ENCODE measurements at regions not wholly inside any gene's neighbourhood (a gene's known extent, or its start where the extent isn't known, plus 50 kb on each side); places are given as distances from the start of the nearest gene placed in this dataset.

DNA sequence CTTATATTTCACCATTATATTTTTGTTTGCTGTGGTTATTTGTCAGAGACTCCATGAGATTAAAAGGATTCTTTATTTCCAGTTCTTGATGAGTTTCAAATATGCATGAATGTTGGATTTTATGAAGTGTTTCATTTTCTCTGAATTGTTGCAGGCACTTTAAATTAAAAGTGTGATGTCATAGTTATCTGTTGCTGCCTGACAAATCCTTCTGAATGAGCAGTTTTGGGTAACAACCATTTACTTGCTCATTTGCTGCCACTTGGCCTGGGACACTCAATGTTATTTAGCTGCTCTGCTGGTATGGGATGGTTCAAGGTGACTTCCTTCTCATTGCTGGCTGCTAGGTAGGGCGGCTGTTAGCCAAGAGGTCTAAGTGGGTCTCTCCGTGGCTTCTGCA lies 173.5 kb downstream of the LPIN1 start:
- H3K9ac ChIP-seq (ENCODE audit: low read length in 5 of 5), result no peak overlapping the region
- H3K4me3 ChIP-seq (ENCODE audit: low read depth in 1 of 5, low read length in 5 of 5), result no peak overlapping the region
- H3K9me3 ChIP-seq (ENCODE audit: control insufficient read depth in 5 of 5, low read length in 5 of 5), result no peaks in the 10 kb centered on the region
- H3K4me1 ChIP-seq (ENCODE audit: control insufficient read depth in 5 of 5, insufficient read depth in 5 of 5, low read length in 5 of 5), result peaks cover 0 to 13% (median 3%) of the 10 kb centered on the region in 5 donors
- H3K27me3 ChIP-seq (ENCODE audit: control insufficient read depth in 5 of 5, insufficient read depth in 4 of 5, low read length in 5 of 5), result no peaks in the 10 kb centered on the region
- H3K27ac ChIP-seq (ENCODE audit: low read depth, low read length), result no peak overlapping the region
- no peaks in the 10 kb centered on the region for H3K36me3 ChIP-seq (ENCODE audit: control insufficient read depth in 5 of 5, insufficient read depth in 5 of 5, low read length in 5 of 5)

DNA sequence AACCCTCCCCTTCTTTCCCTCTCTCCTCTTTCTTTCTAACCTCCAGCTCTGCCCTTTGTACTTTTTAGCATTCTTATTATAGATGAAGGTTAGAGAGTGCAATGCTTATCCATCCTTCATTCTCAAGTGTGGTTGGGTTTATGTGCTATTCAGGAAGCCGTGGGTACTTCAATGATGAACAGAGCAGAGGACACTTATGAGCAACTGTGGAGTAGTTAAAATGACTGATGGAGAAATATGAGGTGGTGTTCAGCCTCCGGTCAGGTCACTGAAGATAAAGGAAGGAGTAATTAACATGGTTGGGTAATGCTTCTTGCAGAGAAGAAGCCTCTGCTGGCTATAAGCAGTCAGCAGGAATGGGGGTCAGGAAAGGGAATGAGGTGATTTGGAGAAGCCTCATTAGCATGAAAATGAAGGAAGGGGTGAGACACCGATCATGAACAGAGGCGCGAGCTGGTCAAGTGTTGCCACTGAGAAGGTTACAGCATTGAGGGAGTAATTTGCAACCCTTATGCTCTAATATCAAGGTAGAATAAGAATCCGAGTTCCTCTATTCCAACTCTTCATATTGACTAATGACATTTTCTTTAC lies 174.7 kb downstream of the LPIN1 start:
- H3K9me3 ChIP-seq (ENCODE audit: control insufficient read depth in 5 of 5, low read length in 5 of 5), result no peaks in the 10 kb centered on the region
- H3K36me3 ChIP-seq (ENCODE audit: control insufficient read depth in 5 of 5, insufficient read depth in 5 of 5, low read length in 5 of 5), result no peaks in the 10 kb centered on the region
- H3K27me3 ChIP-seq (ENCODE audit: control insufficient read depth in 5 of 5, insufficient read depth in 4 of 5, low read length in 5 of 5), result no peaks in the 10 kb centered on the region
- H3K27ac ChIP-seq (ENCODE audit: low read depth, low read length), result no peak overlapping the region
- peaks cover 0 to 23% (median 3%) of the 10 kb centered on the region in 5 donors for H3K4me1 ChIP-seq (ENCODE audit: control insufficient read depth in 5 of 5, insufficient read depth in 5 of 5, low read length in 5 of 5)
- no peak overlapping the region for H3K4me3 ChIP-seq (ENCODE audit: low read depth in 1 of 5, low read length in 5 of 5)
- H3K9ac ChIP-seq (ENCODE audit: low read length in 5 of 5), result no peak overlapping the region

DNA sequence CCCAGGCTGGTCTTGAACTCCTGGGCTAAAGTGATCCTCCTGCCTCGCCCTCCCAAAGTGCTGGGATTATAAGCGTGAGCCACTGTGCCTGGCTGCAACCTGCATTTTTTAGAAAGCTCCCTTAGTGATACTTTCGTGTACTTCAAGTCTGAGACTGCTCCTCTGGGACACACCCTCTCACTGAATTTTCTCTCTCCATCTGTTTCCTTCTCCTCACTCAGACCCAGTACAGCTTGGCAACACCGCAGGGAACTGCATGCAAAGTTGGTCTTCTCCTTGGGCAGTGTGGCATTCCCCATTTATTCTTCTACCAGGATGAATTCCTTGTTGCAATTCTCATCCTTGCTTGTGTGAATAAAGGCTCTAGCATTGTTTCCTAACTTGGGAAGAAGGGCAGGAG lies 175.9 kb downstream of the LPIN1 start:
- Histone ChIP-seq H3K9ac (ENCODE audit: low read length in 5 of 5) (no peak overlapping the region), H3K27me3 (ENCODE audit: control insufficient read depth in 5 of 5, insufficient read depth in 4 of 5, low read length in 5 of 5) (no peaks in the 10 kb centered on the region), H3K9me3 (ENCODE audit: control insufficient read depth in 5 of 5, low read length in 5 of 5) (no peaks in the 10 kb centered on the region), H3K4me3 (ENCODE audit: low read depth in 1 of 5, low read length in 5 of 5) (no peak overlapping the region), H3K4me1 (ENCODE audit: control insufficient read depth in 5 of 5, insufficient read depth in 5 of 5, low read length in 5 of 5) (peaks cover 0 to 23% (median 3%) of the 10 kb centered on the region in 5 donors), H3K36me3 (ENCODE audit: control insufficient read depth in 5 of 5, insufficient read depth in 5 of 5, low read length in 5 of 5) (no peaks in the 10 kb centered on the region), H3K27ac (ENCODE audit: low read depth, low read length) (no peak overlapping the region)

DNA sequence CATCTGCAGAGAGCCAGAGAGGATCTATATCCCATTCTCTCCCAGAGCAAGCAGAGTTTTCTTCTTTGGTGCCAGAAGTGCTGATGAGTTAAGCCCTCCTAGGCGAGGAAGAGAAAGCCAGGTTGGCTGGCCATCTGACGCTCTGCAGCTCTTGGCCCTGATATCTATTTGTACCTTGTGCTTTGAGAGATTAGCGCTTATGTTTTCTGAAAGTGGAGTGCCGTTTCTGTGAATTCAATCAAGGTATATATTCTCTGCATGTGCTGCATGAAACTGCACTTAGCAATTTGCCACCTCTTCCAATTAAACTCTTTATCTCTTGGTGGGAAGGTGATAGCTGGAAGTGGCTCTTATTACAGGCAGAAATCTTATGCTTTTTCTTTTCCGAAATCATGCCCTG lies 177.5 kb downstream of the LPIN1 start:
- no peaks in the 10 kb centered on the region for H3K27me3 ChIP-seq (ENCODE audit: control insufficient read depth in 5 of 5, insufficient read depth in 4 of 5, low read length in 5 of 5)
- H3K9ac ChIP-seq (ENCODE audit: low read length in 5 of 5), result no peak overlapping the region
- H3K9me3 ChIP-seq (ENCODE audit: control insufficient read depth in 5 of 5, low read length in 5 of 5), result no peaks in the 10 kb centered on the region
- no peaks in the 10 kb centered on the region for H3K36me3 ChIP-seq (ENCODE audit: control insufficient read depth in 5 of 5, insufficient read depth in 5 of 5, low read length in 5 of 5)
- H3K4me1 ChIP-seq (ENCODE audit: control insufficient read depth in 5 of 5, insufficient read depth in 5 of 5, low read length in 5 of 5), result peaks cover 0 to 23% (median 3%) of the 10 kb centered on the region in 5 donors
- H3K27ac ChIP-seq (ENCODE audit: low read depth, low read length), result no peak overlapping the region
- H3K4me3 ChIP-seq (ENCODE audit: low read depth in 1 of 5, low read length in 5 of 5), result no peak overlapping the region

DNA sequence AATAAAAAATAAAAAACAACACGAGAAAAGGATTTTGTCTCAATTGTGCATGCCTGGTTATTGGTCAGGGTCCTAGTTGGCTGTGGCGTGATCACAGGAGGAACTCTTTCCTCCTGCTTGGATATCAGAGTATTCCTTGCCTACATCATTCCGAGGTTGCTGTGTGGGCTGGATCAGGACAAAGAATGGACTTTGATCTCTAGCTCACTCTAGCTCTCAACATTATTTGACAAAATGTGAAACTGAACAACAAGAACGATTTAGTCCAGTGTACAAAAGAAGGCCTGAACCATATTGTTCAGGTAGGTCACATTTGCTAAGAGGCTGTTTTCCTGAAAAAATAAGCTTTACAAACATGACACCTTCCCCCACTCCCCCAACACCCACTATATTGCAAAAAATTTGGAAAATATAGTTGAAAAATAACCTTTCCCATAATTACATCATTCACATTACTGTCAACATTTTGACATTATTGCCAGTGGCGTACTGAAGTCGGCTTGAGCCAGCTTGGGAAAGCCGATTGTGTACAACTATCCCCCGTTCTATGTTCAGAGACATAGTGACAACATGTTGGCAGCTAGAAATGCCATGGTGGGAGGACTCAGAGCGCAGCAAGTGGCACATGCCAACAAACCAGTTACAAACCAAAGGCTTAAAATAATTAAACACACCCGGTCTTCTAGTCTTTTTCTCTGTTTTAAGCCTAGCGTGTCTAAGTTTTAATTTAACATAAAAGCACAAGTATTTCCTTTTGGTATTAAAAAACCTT lies 179.0 kb downstream of the LPIN1 start:
- Histone ChIP-seq H3K9ac (ENCODE audit: low read length in 5 of 5) (no peak overlapping the region), H3K9me3 (ENCODE audit: control insufficient read depth in 5 of 5, low read length in 5 of 5) (no peaks in the 10 kb centered on the region), H3K27ac (ENCODE audit: low read depth, low read length) (no peak overlapping the region), H3K36me3 (ENCODE audit: control insufficient read depth in 5 of 5, insufficient read depth in 5 of 5, low read length in 5 of 5) (no peaks in the 10 kb centered on the region), H3K4me3 (ENCODE audit: low read depth in 1 of 5, low read length in 5 of 5) (no peak overlapping the region), H3K27me3 (ENCODE audit: control insufficient read depth in 5 of 5, insufficient read depth in 4 of 5, low read length in 5 of 5) (no peaks in the 10 kb centered on the region), H3K4me1 (ENCODE audit: control insufficient read depth in 5 of 5, insufficient read depth in 5 of 5, low read length in 5 of 5) (peaks cover 0 to 26% (median 11%) of the 10 kb centered on the region in 5 donors)

DNA sequence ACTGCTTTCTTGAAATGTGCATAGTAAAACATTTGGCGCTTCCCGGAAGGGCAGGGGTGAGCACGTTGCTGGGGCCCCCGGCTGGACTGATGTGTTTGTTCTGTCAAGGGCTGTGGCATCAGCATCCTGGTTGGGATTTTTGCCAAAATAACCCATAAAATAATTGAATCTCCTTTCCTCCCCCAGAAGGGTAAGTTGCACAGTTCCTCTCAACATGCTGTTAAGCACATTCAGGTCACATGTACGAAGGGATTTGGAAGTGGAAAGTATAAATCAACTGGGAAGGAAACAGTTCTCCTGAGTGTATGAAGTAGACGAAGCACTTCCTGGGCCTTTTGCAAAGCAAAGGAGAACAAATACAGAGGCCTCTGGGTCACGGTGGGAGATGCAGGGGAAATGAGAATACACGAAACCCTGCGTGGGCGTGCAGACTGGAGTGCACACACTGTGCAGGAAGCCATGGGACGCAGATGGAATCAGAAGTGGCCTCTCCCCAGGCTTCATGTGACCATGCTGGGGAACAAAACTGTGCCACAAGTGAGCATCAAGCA lies 183.9 kb downstream of the LPIN1 start:
- H3K27ac ChIP-seq (ENCODE audit: low read depth, low read length), result no peak overlapping the region

DNA sequence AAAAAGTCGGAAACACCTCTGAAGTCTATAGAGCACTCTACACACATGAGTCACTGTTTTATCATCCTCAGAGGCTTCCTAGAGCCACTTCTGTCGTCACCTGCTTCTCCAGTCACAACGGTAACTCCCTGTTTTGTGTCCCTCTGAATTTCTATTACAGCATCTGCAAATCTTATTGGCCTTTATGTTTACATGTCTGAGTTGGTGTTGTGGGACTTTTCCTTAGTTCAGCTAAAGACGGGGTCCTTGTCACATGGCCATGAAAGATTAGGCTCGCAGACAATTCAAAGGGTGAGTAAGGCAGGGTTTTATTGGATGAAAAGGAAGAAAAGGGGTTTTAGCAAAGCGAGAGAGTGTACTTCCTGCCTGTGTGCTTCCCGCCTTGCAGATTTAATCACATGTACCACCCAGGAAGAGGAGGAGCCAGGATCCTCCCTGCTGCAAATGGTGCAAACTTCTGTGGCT lies 185.6 kb downstream of the LPIN1 start:
- peaks cover 2 to 14% (median 9%) of the 10 kb centered on the region in 5 donors for H3K4me1 ChIP-seq (ENCODE audit: control insufficient read depth in 5 of 5, insufficient read depth in 5 of 5, low read length in 5 of 5)
- H3K36me3 ChIP-seq (ENCODE audit: control insufficient read depth in 5 of 5, insufficient read depth in 5 of 5, low read length in 5 of 5), result no peaks in the 10 kb centered on the region
- H3K27ac ChIP-seq (ENCODE audit: low read depth, low read length), result no peak overlapping the region
- peaks cover 0 to 3% (median 0%) of the 10 kb centered on the region in 5 donors for H3K27me3 ChIP-seq (ENCODE audit: control insufficient read depth in 5 of 5, insufficient read depth in 4 of 5, low read length in 5 of 5)
- no peak overlapping the region for H3K9ac ChIP-seq (ENCODE audit: low read length in 5 of 5)
- H3K9me3 ChIP-seq (ENCODE audit: control insufficient read depth in 5 of 5, low read length in 5 of 5), result no peaks in the 10 kb centered on the region
- H3K4me3 ChIP-seq (ENCODE audit: low read depth in 1 of 5, low read length in 5 of 5), result no peak overlapping the region

More for the DNA sequence above, 183.9 kb downstream of the LPIN1 start:
- Histone ChIP-seq H3K36me3 (ENCODE audit: control insufficient read depth in 5 of 5, insufficient read depth in 5 of 5, low read length in 5 of 5) (no peaks in the 10 kb centered on the region), H3K9ac (ENCODE audit: low read length in 5 of 5) (no peak overlapping the region), H3K4me1 (ENCODE audit: control insufficient read depth in 5 of 5, insufficient read depth in 5 of 5, low read length in 5 of 5) (peaks cover 2 to 17% (median 12%) of the 10 kb centered on the region in 5 donors), H3K9me3 (ENCODE audit: control insufficient read depth in 5 of 5, low read length in 5 of 5) (no peaks in the 10 kb centered on the region), H3K4me3 (ENCODE audit: low read depth in 1 of 5, low read length in 5 of 5) (no peak overlapping the region), H3K27me3 (ENCODE audit: control insufficient read depth in 5 of 5, insufficient read depth in 4 of 5, low read length in 5 of 5) (no peaks in the 10 kb centered on the region)

DNA sequence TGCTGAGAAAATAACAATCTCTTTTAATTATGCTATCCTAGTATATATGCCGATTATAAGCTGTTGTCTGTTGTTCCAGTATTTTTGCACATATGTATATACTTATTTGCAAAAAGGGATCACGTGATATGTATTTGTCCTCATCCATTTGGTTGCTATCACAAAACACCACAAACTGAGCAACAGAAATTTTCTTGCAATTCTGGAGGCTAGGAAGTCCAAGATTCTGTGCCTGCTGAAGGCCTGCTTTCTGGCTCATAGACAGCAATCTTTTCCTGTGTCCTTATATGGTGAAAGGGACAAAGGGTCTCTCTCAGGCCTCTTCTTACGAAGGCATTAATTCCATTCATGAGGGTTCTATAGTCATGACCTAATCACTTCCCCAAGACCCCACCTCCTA lies 186.5 kb downstream of the LPIN1 start:
- H3K27ac ChIP-seq (ENCODE audit: low read depth, low read length), result no peak overlapping the region
- peaks cover 2 to 14% (median 9%) of the 10 kb centered on the region in 5 donors for H3K4me1 ChIP-seq (ENCODE audit: control insufficient read depth in 5 of 5, insufficient read depth in 5 of 5, low read length in 5 of 5)
- peaks cover 0 to 3% (median 0%) of the 10 kb centered on the region in 5 donors for H3K27me3 ChIP-seq (ENCODE audit: control insufficient read depth in 5 of 5, insufficient read depth in 4 of 5, low read length in 5 of 5)
- no peak overlapping the region for H3K9ac ChIP-seq (ENCODE audit: low read length in 5 of 5)
- H3K36me3 ChIP-seq (ENCODE audit: control insufficient read depth in 5 of 5, insufficient read depth in 5 of 5, low read length in 5 of 5), result no peaks in the 10 kb centered on the region
- no peaks in the 10 kb centered on the region for H3K9me3 ChIP-seq (ENCODE audit: control insufficient read depth in 5 of 5, low read length in 5 of 5)
- H3K4me3 ChIP-seq (ENCODE audit: low read depth in 1 of 5, low read length in 5 of 5), result no peak overlapping the region

DNA sequence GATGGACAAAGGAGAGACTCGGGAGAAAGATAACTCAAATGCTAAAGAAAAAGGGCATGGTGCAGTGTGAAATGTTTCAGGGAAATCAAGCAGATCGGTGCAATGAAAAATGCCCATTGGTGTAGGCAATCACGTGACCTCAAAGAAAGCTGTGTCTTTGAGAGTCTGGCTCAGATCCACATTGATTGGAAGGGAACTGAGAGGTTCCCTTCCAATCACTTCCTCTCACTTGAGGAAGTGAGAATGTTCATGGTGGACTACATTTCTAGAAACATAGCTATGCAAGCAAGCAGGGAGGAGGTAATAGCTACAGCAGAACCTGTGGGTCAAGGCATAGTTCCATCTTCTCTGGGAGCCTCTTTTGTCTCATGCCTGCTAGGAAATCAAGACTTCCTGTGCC lies 187.4 kb downstream of the LPIN1 start:
- no peaks in the 10 kb centered on the region for H3K36me3 ChIP-seq (ENCODE audit: control insufficient read depth in 5 of 5, insufficient read depth in 5 of 5, low read length in 5 of 5)
- H3K4me3 ChIP-seq (ENCODE audit: low read depth in 1 of 5, low read length in 5 of 5), result no peak overlapping the region
- H3K27me3 ChIP-seq (ENCODE audit: control insufficient read depth in 5 of 5, insufficient read depth in 4 of 5, low read length in 5 of 5), result peaks cover 0 to 3% (median 0%) of the 10 kb centered on the region in 5 donors
- peaks cover 2 to 14% (median 11%) of the 10 kb centered on the region in 5 donors for H3K4me1 ChIP-seq (ENCODE audit: control insufficient read depth in 5 of 5, insufficient read depth in 5 of 5, low read length in 5 of 5)
- H3K9me3 ChIP-seq (ENCODE audit: control insufficient read depth in 5 of 5, low read length in 5 of 5), result no peaks in the 10 kb centered on the region
- no peak overlapping the region for H3K9ac ChIP-seq (ENCODE audit: low read length in 5 of 5)
- H3K27ac ChIP-seq (ENCODE audit: low read depth, low read length), result no peak overlapping the region

DNA sequence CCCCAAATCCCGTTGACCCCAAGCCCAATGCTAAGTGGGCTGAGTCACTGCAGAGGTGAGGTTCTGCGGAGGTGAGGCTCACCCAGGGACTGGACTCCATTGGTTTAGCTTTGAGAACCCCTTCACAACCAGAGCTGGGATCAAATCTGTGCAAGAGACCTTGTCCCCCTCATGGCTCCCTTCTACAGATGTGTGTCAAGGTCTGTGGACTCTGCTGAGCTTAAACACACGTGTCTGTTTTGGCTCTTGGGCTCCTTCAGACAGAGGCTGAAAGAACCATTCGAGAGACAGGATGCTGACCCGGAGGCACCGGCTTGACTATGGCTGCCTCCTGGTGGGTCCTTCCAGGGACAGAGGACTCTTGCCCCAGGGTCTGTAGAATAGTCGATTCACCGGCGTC lies 190.3 kb downstream of the LPIN1 start:
- H3K9me3 ChIP-seq (ENCODE audit: control insufficient read depth in 5 of 5, low read length in 5 of 5), result no peaks in the 10 kb centered on the region
- H3K36me3 ChIP-seq (ENCODE audit: control insufficient read depth in 5 of 5, insufficient read depth in 5 of 5, low read length in 5 of 5), result no peaks in the 10 kb centered on the region
- no peak overlapping the region for H3K27ac ChIP-seq (ENCODE audit: low read depth, low read length)
- H3K27me3 ChIP-seq (ENCODE audit: control insufficient read depth in 5 of 5, insufficient read depth in 4 of 5, low read length in 5 of 5), result peaks cover 0 to 3% (median 0%) of the 10 kb centered on the region in 5 donors
- H3K4me1 ChIP-seq (ENCODE audit: control insufficient read depth in 5 of 5, insufficient read depth in 5 of 5, low read length in 5 of 5), result peaks cover 0 to 7% (median 0%) of the 10 kb centered on the region in 5 donors
- H3K9ac ChIP-seq (ENCODE audit: low read length in 5 of 5), result no peak overlapping the region
- no peak overlapping the region for H3K4me3 ChIP-seq (ENCODE audit: low read depth in 1 of 5, low read length in 5 of 5)

All from subcutaneous abdominal adipose tissue (tissue), 5 donors.